Brain microvascular endothelial cell (primary cell): ENCODE measurements at regions not wholly inside any gene's neighbourhood (a gene's known extent, or its start where the extent isn't known, plus 50 kb on each side); places are given as distances from the start of the nearest gene placed in this dataset.

Experiments
- DNase-seq: peaks from one replicate; pipeline ENCODE4 v3.0.0-alpha.2; 2020
- H3K27ac ChIP-seq: fragments of 250-450 bp; sonication (Bioruptor Pico); 2 replicates; pipeline ENCODE4 v1.5.1; 2020; ENCODE audit warnings: mild to moderate bottlenecking, moderate library complexity
- H3K27me3 ChIP-seq: fragments of 250-450 bp; sonication (Bioruptor Pico); replicated peaks from 2 replicates; pipeline ENCODE4 v1.5.1; 2020; ENCODE audit warnings: mild to moderate bottlenecking
- H3K36me3 ChIP-seq: fragments of 250-450 bp; sonication (Bioruptor Pico); replicated peaks from 2 replicates; pipeline ENCODE4 v1.5.1; 2020; ENCODE audit warnings: mild to moderate bottlenecking
- H3K4me3 ChIP-seq: 2 replicates; pipeline ENCODE4 v1.5.1; 2011; ENCODE audit warnings: low read depth, mild to moderate bottlenecking, control low read depth, low read length, moderate library complexity
- CTCF ChIP-seq: IDR thresholded peaks from 2 replicates; pipeline ENCODE4 v1.5.1; 2011; ENCODE audit warnings: low read depth, mild to moderate bottlenecking, moderate library complexity, low read length, control low read depth, inconsistent platforms; ENCODE audit errors: missing control alignments
- in situ Hi-C: cut with HindIII; loops from 2 replicates; pipeline ENCODE4 v1.10.0; 2017; ENCODE audit warnings: low sequenced_read_pairs, low pct_ligation_motif_present

- Histone ChIP-seq H3K27me3 (no peaks in the 10 kb centered on the region), H3K4me3 (no peak overlapping the region), H3K36me3 (no peaks in the 10 kb centered on the region), H3K27ac (no peak overlapping the region)
- no peak for DNase-seq
- in situ Hi-C loops, result no loop called here
- no peak for TF ChIP-seq CTCF
Measured at GRCh38 chr5:158614951-158615350, 484.8 kb downstream of the EBF1 start.

GRCh38 chr5:158611581-158611980 is 488.1 kb downstream of the EBF1 start:
- DNase-seq, result peak; percentile 43
- Histone ChIP-seq H3K27me3 (no peaks in the 10 kb centered on the region), H3K27ac (peak overlapping the region; percentile 13), H3K36me3 (no peaks in the 10 kb centered on the region), H3K4me3 (no peak overlapping the region)
- in situ Hi-C loops, result no loop called here
- TF ChIP-seq CTCF, result no peak

GRCh38 chr5:158610051-158610415 is 489.7 kb downstream of the EBF1 start:
- Histone ChIP-seq H3K27ac (peak overlapping the region; percentile 52), H3K4me3 (no peak overlapping the region), H3K27me3 (no peaks in the 10 kb centered on the region), H3K36me3 (no peaks in the 10 kb centered on the region)
- no peak for TF ChIP-seq CTCF
- DNase-seq, result no peak
- in situ Hi-C loops, result no loop called here

GRCh38 chr5:158609333-158610050 is 490.2 kb downstream of the EBF1 start:
- in situ Hi-C loops, result no loop called here
- peak; percentile 41 for DNase-seq
- peak overlapping the region; percentile 52 for H3K27ac ChIP-seq
- no peak overlapping the region for H3K4me3 ChIP-seq
- H3K36me3 ChIP-seq, result no peaks in the 10 kb centered on the region
- H3K27me3 ChIP-seq, result no peaks in the 10 kb centered on the region
- no peak for TF ChIP-seq CTCF

GRCh38 chr5:158607088-158607487 is 492.6 kb downstream of the EBF1 start:
- in situ Hi-C loops, result no loop called here
- DNase-seq, result no peak
- Histone ChIP-seq H3K36me3 (no peaks in the 10 kb centered on the region), H3K27me3 (no peaks in the 10 kb centered on the region), H3K4me3 (no peak overlapping the region), H3K27ac (no peak overlapping the region)
- TF ChIP-seq CTCF, result no peak

GRCh38 chr5:158606233-158606632 is 493.5 kb downstream of the EBF1 start:
- H3K27me3 ChIP-seq, result no peaks in the 10 kb centered on the region
- in situ Hi-C loops, result no loop called here
- DNase-seq, result no peak
- no peak overlapping the region for H3K27ac ChIP-seq
- no peak overlapping the region for H3K4me3 ChIP-seq
- no peak for TF ChIP-seq CTCF
- H3K36me3 ChIP-seq, result no peaks in the 10 kb centered on the region
